ENCODE measurements at regions not wholly inside any gene's neighbourhood (a gene's known extent, or its start where the extent isn't known, plus 50 kb on each side); places are given as distances from the start of the nearest gene placed in this dataset.

DNA sequence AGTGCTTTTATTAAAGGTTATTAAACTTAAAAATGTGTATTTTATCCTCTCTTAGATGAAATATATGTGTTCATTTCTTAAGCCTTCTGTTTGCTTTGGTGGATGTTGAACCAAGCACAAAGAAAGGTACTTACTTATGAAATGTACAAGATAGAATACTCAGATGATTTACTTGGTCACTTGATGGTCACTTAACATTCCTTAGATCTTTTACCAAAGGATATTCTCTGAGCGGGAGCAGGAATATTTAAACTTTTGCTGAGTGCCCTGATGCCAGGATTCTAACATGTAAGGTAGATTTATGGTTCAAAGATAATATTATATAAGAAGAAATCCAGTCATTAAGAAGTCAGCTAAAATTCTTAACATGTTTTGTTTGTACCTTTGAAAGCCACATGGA, 193.5 kb upstream of the ZEB2 start:
- H3K4me1 Mint-ChIP-seq, result no peaks in the 10 kb centered on the region
- DNase-seq, result no peak
- intact Hi-C loops (cut with micrococcal nuclease), result no loop called here
- TF ChIP-seq, protein P1, sequence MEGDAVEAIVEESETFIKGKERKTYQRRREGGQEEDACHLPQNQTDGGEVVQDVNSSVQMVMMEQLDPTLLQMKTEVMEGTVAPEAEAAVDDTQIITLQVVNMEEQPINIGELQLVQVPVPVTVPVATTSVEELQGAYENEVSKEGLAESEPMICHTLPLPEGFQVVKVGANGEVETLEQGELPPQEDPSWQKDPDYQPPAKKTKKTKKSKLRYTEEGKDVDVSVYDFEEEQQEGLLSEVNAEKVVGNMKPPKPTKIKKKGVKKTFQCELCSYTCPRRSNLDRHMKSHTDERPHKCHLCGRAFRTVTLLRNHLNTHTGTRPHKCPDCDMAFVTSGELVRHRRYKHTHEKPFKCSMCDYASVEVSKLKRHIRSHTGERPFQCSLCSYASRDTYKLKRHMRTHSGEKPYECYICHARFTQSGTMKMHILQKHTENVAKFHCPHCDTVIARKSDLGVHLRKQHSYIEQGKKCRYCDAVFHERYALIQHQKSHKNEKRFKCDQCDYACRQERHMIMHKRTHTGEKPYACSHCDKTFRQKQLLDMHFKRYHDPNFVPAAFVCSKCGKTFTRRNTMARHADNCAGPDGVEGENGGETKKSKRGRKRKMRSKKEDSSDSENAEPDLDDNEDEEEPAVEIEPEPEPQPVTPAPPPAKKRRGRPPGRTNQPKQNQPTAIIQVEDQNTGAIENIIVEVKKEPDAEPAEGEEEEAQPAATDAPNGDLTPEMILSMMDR (IDR thresholded peaks at IDR 0.05), result no peak
- no peaks in the 10 kb centered on the region for H3K27me3 Mint-ChIP-seq
- peaks cover 4% of the 10 kb centered on the region for H3K36me3 Mint-ChIP-seq (ENCODE audit: low read depth)
- ChIA-PET POLR2A (no interaction called here), CTCF (no interaction called here)
- H3K9me3 Mint-ChIP-seq, result peaks cover 11% of the 10 kb centered on the region
- no peak for ATAC-seq (ENCODE audit: low read depth)
- no peak overlapping the region for H3K27ac Mint-ChIP-seq
- H3K4me3 Mint-ChIP-seq, result no peak overlapping the region

DNA sequence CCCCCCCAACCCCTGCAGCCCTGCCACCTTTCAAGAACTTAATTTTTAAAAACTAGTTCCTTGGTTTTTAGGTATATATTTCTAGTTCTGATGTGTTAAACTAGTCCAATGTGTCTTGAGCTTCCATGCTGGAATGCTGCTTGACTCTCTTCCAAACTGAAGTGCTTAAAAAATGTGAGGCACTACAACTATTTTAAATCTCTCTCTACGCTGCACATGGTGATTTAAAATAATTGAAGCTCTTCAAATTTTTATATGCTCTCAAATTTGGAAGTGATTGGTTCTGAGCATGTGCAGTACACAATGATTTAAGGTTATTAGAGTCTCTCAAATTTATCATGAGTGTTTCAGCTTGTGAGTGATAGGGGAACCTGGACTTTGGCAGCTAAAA, 192.6 kb upstream of the ZEB2 start:
- TF ChIP-seq, protein P1 (IDR thresholded peaks at IDR 0.05), result no peak
- ChIA-PET CTCF (no interaction called here), POLR2A (interaction anchor here (0.8 kb wide), 1 partner anchor 194 kb away, joined by 3 read pairs; no protein-coding TSS in a partner anchor)

DNA sequence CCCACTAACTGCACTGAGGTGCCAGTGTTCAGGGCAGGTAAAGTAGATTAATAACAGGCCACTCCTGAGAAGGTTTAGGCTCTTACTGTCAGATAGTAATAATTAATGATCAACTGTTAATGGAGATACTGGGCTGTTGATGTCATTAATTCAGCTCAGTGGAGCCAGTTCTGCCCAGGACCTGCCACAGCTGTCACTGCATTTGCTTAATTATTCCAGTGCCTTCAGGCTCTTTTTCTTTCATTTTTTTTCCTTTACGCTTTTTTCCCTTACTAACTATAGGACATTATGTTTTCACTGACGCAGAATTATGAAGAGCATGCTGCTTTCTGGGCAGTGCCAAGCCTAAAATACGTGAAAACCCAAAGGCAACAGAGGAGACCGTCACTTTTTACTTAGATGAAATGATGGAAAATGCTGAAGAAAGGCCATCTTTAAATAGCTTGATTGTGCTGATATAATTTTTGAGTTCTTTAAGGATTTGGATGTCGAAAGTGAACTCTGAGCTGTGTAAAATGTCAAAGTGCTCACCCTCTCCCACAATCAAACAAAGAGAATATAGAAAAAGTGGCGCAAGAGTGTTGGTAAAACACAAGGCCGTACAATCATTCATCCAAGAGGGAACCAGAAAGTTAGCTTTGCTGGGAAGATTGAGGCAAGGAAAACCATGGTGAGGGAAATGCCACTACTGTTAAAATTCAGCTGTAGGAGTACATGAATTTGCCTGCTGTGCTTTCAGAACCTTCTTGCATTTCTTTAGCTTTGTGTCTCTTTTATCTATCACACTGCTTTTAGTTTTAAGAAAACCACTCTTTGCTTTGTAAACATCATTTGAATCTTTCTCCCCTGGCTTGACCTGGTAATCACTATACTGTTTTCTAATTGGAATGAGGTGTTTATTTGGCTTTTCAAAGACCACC, 192.0 kb upstream of the ZEB2 start:
- ATAC-seq (ENCODE audit: low read depth), result no peak
- no peaks in the 10 kb centered on the region for H3K4me1 Mint-ChIP-seq
- H3K9me3 Mint-ChIP-seq, result no peaks in the 10 kb centered on the region
- no peaks in the 10 kb centered on the region for H3K36me3 Mint-ChIP-seq (ENCODE audit: low read depth)
- intact Hi-C loops (cut with micrococcal nuclease), result no loop called here
- no peak for DNase-seq
- ChIA-PET POLR2A (interaction anchor here (0.8 kb wide), 1 partner anchor 193 kb away, joined by 3 read pairs; no protein-coding TSS in a partner anchor), CTCF (no interaction called here)
- H3K27me3 Mint-ChIP-seq, result no peaks in the 10 kb centered on the region
- TF ChIP-seq, protein P1 (IDR thresholded peaks at IDR 0.05), result no peak
- no peak overlapping the region for H3K4me3 Mint-ChIP-seq
- H3K27ac Mint-ChIP-seq, result no peak overlapping the region

More for the DNA sequence above, 192.6 kb upstream of the ZEB2 start:
- Mint-ChIP-seq H3K4me3 (no peak overlapping the region), H3K36me3 (ENCODE audit: low read depth) (no peaks in the 10 kb centered on the region), H3K27me3 (no peaks in the 10 kb centered on the region), H3K9me3 (peaks cover 3% of the 10 kb centered on the region), H3K4me1 (no peaks in the 10 kb centered on the region), H3K27ac (no peak overlapping the region)
- intact Hi-C loops (cut with micrococcal nuclease), result no loop called here
- no peak for ATAC-seq (ENCODE audit: low read depth)
- no peak for DNase-seq

DNA sequence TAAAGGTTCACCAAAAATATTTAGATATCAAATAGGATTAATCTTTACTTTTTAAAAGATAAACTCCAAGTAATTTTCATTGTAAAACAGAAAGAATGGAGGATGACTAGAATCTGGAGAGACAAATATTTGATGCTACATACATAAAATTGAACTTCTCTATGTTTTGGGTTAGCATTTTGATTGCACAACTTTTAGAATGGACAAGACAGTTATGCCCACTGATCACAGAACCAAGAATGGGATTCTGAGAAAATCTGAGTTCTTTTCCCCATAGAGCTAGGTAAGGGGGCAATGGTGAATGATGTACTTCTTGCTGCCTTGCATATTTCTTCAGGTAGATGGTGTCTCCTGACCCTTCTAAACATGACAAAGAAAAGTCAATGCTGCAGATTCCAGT, 191.2 kb upstream of the ZEB2 start:
- Mint-ChIP-seq H3K4me1 (peaks cover 2% of the 10 kb centered on the region), H3K27me3 (no peaks in the 10 kb centered on the region)
- CTCF ChIA-PET, result no interaction called here

DNA sequence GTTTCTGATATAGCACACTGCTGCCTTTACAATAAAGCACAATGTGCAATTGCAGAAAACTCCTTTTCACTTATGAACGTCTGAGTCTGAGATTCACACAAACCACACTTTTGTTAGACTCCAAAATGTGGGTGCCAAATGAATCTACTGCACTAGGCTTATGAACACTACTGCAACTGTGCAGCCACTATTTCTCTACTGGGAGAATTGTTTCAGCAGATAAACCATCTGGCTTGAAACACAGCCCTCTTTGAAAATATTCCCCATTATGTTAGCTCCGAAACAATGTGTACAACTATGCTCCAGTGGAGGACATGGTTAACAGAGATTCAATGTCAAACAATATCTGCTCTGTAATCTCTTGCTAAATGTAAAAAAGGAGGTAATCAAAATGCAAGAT, 188.7 kb upstream of the ZEB2 start:
- ATAC-seq (ENCODE audit: low read depth), result no peak
- CTCF ChIA-PET, result no interaction called here
- H3K36me3 Mint-ChIP-seq (ENCODE audit: low read depth), result no peaks in the 10 kb centered on the region

More for the DNA sequence above, 191.2 kb upstream of the ZEB2 start:
- POLR2A ChIA-PET, result no interaction called here
- no peak for ATAC-seq (ENCODE audit: low read depth)
- H3K27ac Mint-ChIP-seq, result no peak overlapping the region
- no peaks in the 10 kb centered on the region for H3K9me3 Mint-ChIP-seq
- no peak overlapping the region for H3K4me3 Mint-ChIP-seq
- H3K36me3 Mint-ChIP-seq (ENCODE audit: low read depth), result no peaks in the 10 kb centered on the region
- intact Hi-C loops (cut with micrococcal nuclease), result no loop called here
- no peak for DNase-seq
- TF ChIP-seq, protein P1 (IDR thresholded peaks at IDR 0.05), result no peak

More for the DNA sequence above, 188.7 kb upstream of the ZEB2 start:
- POLR2A ChIA-PET, result no interaction called here
- no peak for DNase-seq
- H3K27ac Mint-ChIP-seq, result no peak overlapping the region
- no peaks in the 10 kb centered on the region for H3K27me3 Mint-ChIP-seq
- TF ChIP-seq, protein P1 (IDR thresholded peaks at IDR 0.05), result no peak
- intact Hi-C loops (cut with micrococcal nuclease), result no loop called here
- peaks cover 23% of the 10 kb centered on the region for H3K4me1 Mint-ChIP-seq
- H3K9me3 Mint-ChIP-seq, result no peaks in the 10 kb centered on the region
- no peak overlapping the region for H3K4me3 Mint-ChIP-seq
